ENCODE measurements at regions not wholly inside any gene's neighbourhood (a gene's known extent, or its start where the extent isn't known, plus 50 kb on each side); places are given as distances from the start of the nearest gene placed in this dataset.

GRCh38 chr10:130499541-130499940, 363.4 kb downstream of the GLRX3 start:
- BruUV-seq (replicated peaks), result no TSS peak
- no peak for DNase-seq (ENCODE audit: low read depth, low spot score)

GRCh38 chr10:130500261-130501000, 364.2 kb downstream of the GLRX3 start:
- Histone ChIP-seq H3K9me3 (ENCODE audit: control insufficient read depth, insufficient read depth, low read depth, low read length) (no peaks in the 10 kb centered on the region; the same call in 1 of the 2 replicates), H3K27ac (ENCODE audit: low read length) (no peak overlapping the region), H3K36me3 (ENCODE audit: control insufficient read depth, insufficient read depth, low read length) (no peaks in the 10 kb centered on the region), H3K4me1 (ENCODE audit: control insufficient read depth, insufficient read depth, low read length) (no peaks in the 10 kb centered on the region), H3K27me3 (ENCODE audit: control insufficient read depth, insufficient read depth, low read length) (peaks cover 2% of the 10 kb centered on the region), H3K4me3 (ENCODE audit: low read depth in 2 of 2, low read length in 2 of 2) (no peak overlapping the region)
- no peak for TF ChIP-seq SIN3A (IDR thresholded peaks at IDR 0.05; ENCODE audit: borderline replicate concordance, insufficient read depth, low read depth, low read length)
- TF ChIP-seq TCF7L2 (IDR thresholded peaks at IDR 0.05; ENCODE audit: low read depth, low read length), result no peak
- no peak for TF ChIP-seq REST (IDR thresholded peaks at IDR 0.05; ENCODE audit: insufficient read depth in 1 of 2, low read depth in 2 of 2, low read length in 1 of 2)
- TF ChIP-seq CTCF (IDR thresholded peaks at IDR 0.05), result no peak
- no peak for TF ChIP-seq POLR2AphosphoS5 (IDR thresholded peaks at IDR 0.05; ENCODE audit: low read depth, low read length)
- ChIA-PET CTCF (no interaction called here), POLR2A (no interaction called here)
- intact Hi-C loops (cut with micrococcal nuclease; ENCODE audit: unreplicated experiment) (no loop called here), in situ Hi-C loops (cut with HindIII; ENCODE audit: low pct_unique_long_range_greater_than_20kb, low sequenced_read_pairs) (no loop called here)
- DNase-seq (ENCODE audit: low read depth, low spot score) (no peak), ATAC-seq (no peak)
- no TSS peak for BruUV-seq (replicated peaks)

More at GRCh38 chr10:130499541-130499940, 363.4 kb downstream of the GLRX3 start:
- peaks cover 2% of the 10 kb centered on the region for H3K27me3 ChIP-seq (ENCODE audit: control insufficient read depth, insufficient read depth, low read length)
- in situ Hi-C loops (cut with HindIII; ENCODE audit: low pct_unique_long_range_greater_than_20kb, low sequenced_read_pairs), result no loop called here
- CTCF ChIA-PET, result no interaction called here
- H3K27ac ChIP-seq (ENCODE audit: low read length), result no peak overlapping the region
- no peaks in the 10 kb centered on the region for H3K4me1 ChIP-seq (ENCODE audit: control insufficient read depth, insufficient read depth, low read length)
- TF ChIP-seq CTCF (IDR thresholded peaks at IDR 0.05), result no peak
- TF ChIP-seq POLR2AphosphoS5 (IDR thresholded peaks at IDR 0.05; ENCODE audit: low read depth, low read length), result no peak
- TF ChIP-seq REST (IDR thresholded peaks at IDR 0.05; ENCODE audit: insufficient read depth in 1 of 2, low read depth in 2 of 2, low read length in 1 of 2), result no peak
- TF ChIP-seq SIN3A (IDR thresholded peaks at IDR 0.05; ENCODE audit: borderline replicate concordance, insufficient read depth, low read depth, low read length), result no peak
- intact Hi-C loops (cut with micrococcal nuclease; ENCODE audit: unreplicated experiment), result no loop called here
- H3K9me3 ChIP-seq (ENCODE audit: control insufficient read depth, insufficient read depth, low read depth, low read length), result no peaks in the 10 kb centered on the region; the same call in 1 of the 2 replicates
- no peaks in the 10 kb centered on the region for H3K36me3 ChIP-seq (ENCODE audit: control insufficient read depth, insufficient read depth, low read length)
- H3K4me3 ChIP-seq (ENCODE audit: low read depth in 2 of 2, low read length in 2 of 2), result no peak overlapping the region
- POLR2A ChIA-PET, result no interaction called here
- no peak for ATAC-seq
